ENCODE measurements at regions not wholly inside any gene's neighbourhood (a gene's known extent, or its start where the extent isn't known, plus 50 kb on each side); places are given as distances from the start of the nearest gene placed in this dataset.

DNA sequence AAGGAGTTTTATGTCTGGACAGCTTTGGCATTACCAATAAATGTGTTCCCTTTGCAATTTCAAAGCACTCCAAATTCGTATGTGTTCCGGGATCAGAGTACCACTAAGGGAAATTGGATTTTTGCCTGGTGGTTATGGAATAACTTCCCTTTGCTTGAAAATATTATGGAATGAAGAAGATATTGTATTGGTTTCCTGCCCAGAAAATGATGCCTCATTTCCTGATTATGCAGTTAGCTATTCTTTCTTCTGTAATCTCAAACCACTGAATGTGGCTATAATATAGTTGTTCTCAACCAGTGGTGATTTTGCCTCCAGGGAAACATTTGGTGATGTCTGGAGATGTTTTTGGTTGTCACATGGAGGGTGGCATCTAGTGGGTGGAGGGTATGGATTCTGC lies 142.9 kb downstream of the PCDH7 start:
- TF ChIP-seq, protein P1, sequence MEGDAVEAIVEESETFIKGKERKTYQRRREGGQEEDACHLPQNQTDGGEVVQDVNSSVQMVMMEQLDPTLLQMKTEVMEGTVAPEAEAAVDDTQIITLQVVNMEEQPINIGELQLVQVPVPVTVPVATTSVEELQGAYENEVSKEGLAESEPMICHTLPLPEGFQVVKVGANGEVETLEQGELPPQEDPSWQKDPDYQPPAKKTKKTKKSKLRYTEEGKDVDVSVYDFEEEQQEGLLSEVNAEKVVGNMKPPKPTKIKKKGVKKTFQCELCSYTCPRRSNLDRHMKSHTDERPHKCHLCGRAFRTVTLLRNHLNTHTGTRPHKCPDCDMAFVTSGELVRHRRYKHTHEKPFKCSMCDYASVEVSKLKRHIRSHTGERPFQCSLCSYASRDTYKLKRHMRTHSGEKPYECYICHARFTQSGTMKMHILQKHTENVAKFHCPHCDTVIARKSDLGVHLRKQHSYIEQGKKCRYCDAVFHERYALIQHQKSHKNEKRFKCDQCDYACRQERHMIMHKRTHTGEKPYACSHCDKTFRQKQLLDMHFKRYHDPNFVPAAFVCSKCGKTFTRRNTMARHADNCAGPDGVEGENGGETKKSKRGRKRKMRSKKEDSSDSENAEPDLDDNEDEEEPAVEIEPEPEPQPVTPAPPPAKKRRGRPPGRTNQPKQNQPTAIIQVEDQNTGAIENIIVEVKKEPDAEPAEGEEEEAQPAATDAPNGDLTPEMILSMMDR (conservative IDR thresholded peaks at IDR 0.05; ENCODE audit: low read length), result no peak
- no peak for TF ChIP-seq EZH2phosphoT487 (IDR thresholded peaks at IDR 0.05; ENCODE audit: borderline replicate concordance, low read depth, low read length)
